A673 (cell line): ENCODE measurements at regions not wholly inside any gene's neighbourhood (a gene's known extent, or its start where the extent isn't known, plus 50 kb on each side); places are given as distances from the start of the nearest gene placed in this dataset.

Experiments
- BruUV-seq: library from RNA; stranded (reverse); fragments of 400-500 nt; replicated peaks from 2 replicates; lab custom pipeline; 2021; lab: Mats Ljungman, UMichigan
- CTCF ChIA-PET: fragments of 300-600 bp; sonication (Branson Sonifier 250); formaldehyde crosslinking; loops from one replicate; lab custom pipeline; 2022; ENCODE audit warnings: antibody characterized with exemption; lab: Charles Lee
- POLR2A ChIA-PET: fragments of 300-600 bp; sonication (Branson Sonifier 250); formaldehyde crosslinking; loops from one replicate; lab custom pipeline; 2022; ENCODE audit warnings: antibody characterized with exemption; ENCODE audit not compliant: low non-redundant PET; lab: Charles Lee
- DNase-seq: peaks from one replicate; pipeline ENCODE4 v3.0.0-alpha.2; 2015; ENCODE audit warnings: low spot score
- H3K27ac ChIP-seq: fragments of 200-600 bp; sonication (generic); 2 replicates; pipeline ENCODE4 v1.5.1; 2016; ENCODE audit warnings: mixed run types, low read depth, mild to moderate bottlenecking, mixed read lengths, antibody characterized with exemption, low read length; ENCODE audit not compliant: poor library complexity, severe bottlenecking
- H3K27me3 ChIP-seq: fragments of 200-600 bp; sonication (generic); replicated peaks from 2 replicates; pipeline ENCODE4 v1.6.1; 2017; ENCODE audit warnings: mixed run types, low read depth, mild to moderate bottlenecking, mixed read lengths, antibody characterized with exemption, low read length; ENCODE audit not compliant: insufficient read depth, poor library complexity
- H3K36me3 ChIP-seq: fragments of 200-600 bp; sonication (generic); 2 replicates; pipeline ENCODE4 v1.6.1; 2016; ENCODE audit warnings: mixed run types, mild to moderate bottlenecking, mixed read lengths, antibody characterized with exemption, low read length; ENCODE audit not compliant: insufficient read depth, poor library complexity, severe bottlenecking
- H3K4me1 ChIP-seq: fragments of 200-600 bp; sonication (generic); 2 replicates; pipeline ENCODE4 v1.6.1; 2017; ENCODE audit warnings: mixed run types, mild to moderate bottlenecking, mixed read lengths, antibody characterized with exemption, low read length; ENCODE audit not compliant: insufficient read depth, poor library complexity, severe bottlenecking
- H3K4me3 ChIP-seq: fragments of 200-600 bp; sonication (generic); 2 replicates; pipeline ENCODE4 v1.5.1; 2016; ENCODE audit warnings: low read depth, mixed run types, mild to moderate bottlenecking, mixed read lengths, low read length; ENCODE audit not compliant: poor library complexity, severe bottlenecking
- H3K9me3 ChIP-seq: fragments of 200-600 bp; sonication (generic); 2 replicates; pipeline ENCODE4 v1.6.1; 2016; ENCODE audit warnings: mixed run types, low read depth, mild to moderate bottlenecking, mixed read lengths, antibody characterized with exemption, low read length; ENCODE audit not compliant: poor library complexity, severe bottlenecking
- EZH2 ChIP-seq: fragments of 200-600 bp; sonication (generic); IDR thresholded peaks from 2 replicates; pipeline ENCODE4 v1.6.1; 2017; ENCODE audit warnings: borderline replicate concordance, low read depth, mild to moderate bottlenecking, mixed read lengths, antibody characterized with exemption, low read length; ENCODE audit not compliant: poor library complexity, severe bottlenecking
- intact Hi-C: fragments of 100-400 bp; cut with micrococcal nuclease; formaldehyde crosslinking; loops from one replicate; pipeline ENCODE4 v1.10.0; 2022; ENCODE audit not compliant: unreplicated experiment
- TF ChIP-seq, protein P1 (sequence below): fragments of 300-800, 200-600 bp; sonication (generic); conservative IDR thresholded peaks from 2 replicates; pipeline ENCODE4 v1.5.1; 2017; ENCODE audit warnings: low read depth, mild to moderate bottlenecking, antibody characterized with exemption, low read length, moderate library complexity, mixed read lengths

DNA sequence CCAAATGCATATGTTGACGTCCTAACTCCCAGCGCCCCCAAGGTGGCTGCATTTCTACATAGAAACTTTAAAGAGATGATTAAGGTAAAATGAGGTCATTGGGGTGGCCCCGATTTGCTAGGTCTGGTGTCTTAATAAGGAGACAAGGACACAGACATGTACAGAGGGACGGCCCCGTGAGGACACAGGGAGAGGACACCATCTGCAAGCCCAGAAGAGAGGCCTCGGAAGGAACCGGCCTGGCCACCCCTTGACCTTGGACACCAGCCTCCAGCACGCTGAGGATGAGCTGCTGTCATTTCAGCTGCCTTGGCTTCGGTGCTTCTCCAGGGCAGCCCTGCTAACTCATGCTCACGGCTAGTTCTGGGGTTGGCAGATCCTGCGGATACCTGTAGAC lies 73.2 kb downstream of the MRPL36 start:
- POLR2A ChIA-PET, result no interaction called here
- no TSS peak for BruUV-seq
- Histone ChIP-seq H3K9me3 (no peaks in the 10 kb centered on the region), H3K4me3 (no peak overlapping the region), H3K36me3 (no peaks in the 10 kb centered on the region), H3K4me1 (no peaks in the 10 kb centered on the region), H3K27ac (no peak overlapping the region), H3K27me3 (peaks cover 20% of the 10 kb centered on the region)
- TF ChIP-seq, protein P1, sequence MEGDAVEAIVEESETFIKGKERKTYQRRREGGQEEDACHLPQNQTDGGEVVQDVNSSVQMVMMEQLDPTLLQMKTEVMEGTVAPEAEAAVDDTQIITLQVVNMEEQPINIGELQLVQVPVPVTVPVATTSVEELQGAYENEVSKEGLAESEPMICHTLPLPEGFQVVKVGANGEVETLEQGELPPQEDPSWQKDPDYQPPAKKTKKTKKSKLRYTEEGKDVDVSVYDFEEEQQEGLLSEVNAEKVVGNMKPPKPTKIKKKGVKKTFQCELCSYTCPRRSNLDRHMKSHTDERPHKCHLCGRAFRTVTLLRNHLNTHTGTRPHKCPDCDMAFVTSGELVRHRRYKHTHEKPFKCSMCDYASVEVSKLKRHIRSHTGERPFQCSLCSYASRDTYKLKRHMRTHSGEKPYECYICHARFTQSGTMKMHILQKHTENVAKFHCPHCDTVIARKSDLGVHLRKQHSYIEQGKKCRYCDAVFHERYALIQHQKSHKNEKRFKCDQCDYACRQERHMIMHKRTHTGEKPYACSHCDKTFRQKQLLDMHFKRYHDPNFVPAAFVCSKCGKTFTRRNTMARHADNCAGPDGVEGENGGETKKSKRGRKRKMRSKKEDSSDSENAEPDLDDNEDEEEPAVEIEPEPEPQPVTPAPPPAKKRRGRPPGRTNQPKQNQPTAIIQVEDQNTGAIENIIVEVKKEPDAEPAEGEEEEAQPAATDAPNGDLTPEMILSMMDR, result no peak
- no peak for TF ChIP-seq EZH2
- intact Hi-C loops, result no loop called here
- CTCF ChIA-PET, result no interaction called here
- no peak for DNase-seq

DNA sequence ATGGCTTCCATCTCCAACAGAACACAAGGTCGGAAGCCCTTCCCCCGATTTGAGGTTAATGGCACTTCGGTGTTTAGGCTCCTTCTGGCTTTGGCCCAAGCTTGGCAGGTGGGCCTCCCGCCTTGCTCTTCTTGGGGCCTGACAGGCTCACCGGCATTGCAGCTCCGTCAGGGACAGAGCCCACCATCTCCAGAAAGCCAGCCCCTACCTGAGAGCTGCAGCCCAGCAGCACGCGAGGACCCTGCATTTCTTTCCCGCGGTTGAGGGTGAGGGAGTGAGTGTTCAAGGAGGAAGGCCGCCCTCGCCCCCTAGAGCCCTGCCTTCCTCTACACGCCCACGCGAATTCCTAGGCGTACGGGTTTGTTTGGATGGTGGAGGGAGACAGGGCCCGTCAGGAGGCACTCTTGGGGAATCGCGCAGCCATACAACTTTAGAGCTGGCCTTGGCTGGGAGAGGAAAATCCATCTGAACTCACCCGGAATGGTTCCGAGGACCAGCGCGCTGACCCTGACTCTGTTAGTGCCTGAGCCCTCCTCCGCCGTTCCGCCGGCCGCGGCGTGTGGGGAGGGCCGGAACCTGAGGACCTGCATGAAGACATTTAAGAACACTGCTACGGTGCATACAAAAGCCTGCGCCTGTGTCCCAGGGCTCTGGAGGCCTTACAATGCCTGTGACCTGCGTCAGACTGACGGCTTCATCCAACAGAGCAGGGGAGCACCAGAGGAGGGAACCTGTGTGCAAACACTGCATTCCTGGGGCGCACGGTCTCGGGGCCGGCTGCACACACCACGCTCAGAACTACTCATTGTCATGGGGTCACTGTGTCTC lies 73.8 kb downstream of the MRPL36 start:
- H3K36me3 ChIP-seq, result no peaks in the 10 kb centered on the region
- no peak overlapping the region for H3K27ac ChIP-seq
- H3K4me3 ChIP-seq, result no peak overlapping the region
- H3K27me3 ChIP-seq, result peaks cover 14% of the 10 kb centered on the region
- H3K9me3 ChIP-seq, result no peaks in the 10 kb centered on the region
- DNase-seq, result peak; percentile 49
- BruUV-seq, result no TSS peak
- POLR2A ChIA-PET, result no interaction called here
- no peaks in the 10 kb centered on the region for H3K4me1 ChIP-seq
- CTCF ChIA-PET, result no interaction called here
- TF ChIP-seq, protein P1, result no peak
- no peak for TF ChIP-seq EZH2
- intact Hi-C loops, result no loop called here

- BruUV-seq, result no TSS peak
- H3K27me3 ChIP-seq, result peaks cover 10% of the 10 kb centered on the region
- H3K27ac ChIP-seq, result no peak overlapping the region
- TF ChIP-seq, protein P1, result no peak
- no peak for TF ChIP-seq EZH2
- intact Hi-C loops, result no loop called here
- POLR2A ChIA-PET, result no interaction called here
- DNase-seq, result no peak
- no peaks in the 10 kb centered on the region for H3K9me3 ChIP-seq
- H3K4me3 ChIP-seq, result no peak overlapping the region
- no peaks in the 10 kb centered on the region for H3K36me3 ChIP-seq
- no peaks in the 10 kb centered on the region for H3K4me1 ChIP-seq
- CTCF ChIA-PET, result no interaction called here
Observed at GRCh38 chr5:1724822-1725602, 74.6 kb downstream of the MRPL36 start.
